GM12875 (cell line): ENCODE measurements at regions not wholly inside any gene's neighbourhood (a gene's known extent, or its start where the extent isn't known, plus 50 kb on each side); places are given as distances from the start of the nearest gene placed in this dataset.

Experiments used
- H3K4me3 ChIP-seq: one replicate; pipeline ENCODE4 v1.5.1; 2011; ENCODE audit warnings: low read depth, low read length, control low read depth
- TF ChIP-seq, protein P1 (sequence below): IDR thresholded peaks from 2 replicates; pipeline ENCODE4 v1.5.1; 2011; ENCODE audit warnings: low read depth, mild to moderate bottlenecking, control low read depth, inconsistent platforms, low read length, moderate library complexity, borderline replicate concordance; ENCODE audit not compliant: insufficient read depth

DNA sequence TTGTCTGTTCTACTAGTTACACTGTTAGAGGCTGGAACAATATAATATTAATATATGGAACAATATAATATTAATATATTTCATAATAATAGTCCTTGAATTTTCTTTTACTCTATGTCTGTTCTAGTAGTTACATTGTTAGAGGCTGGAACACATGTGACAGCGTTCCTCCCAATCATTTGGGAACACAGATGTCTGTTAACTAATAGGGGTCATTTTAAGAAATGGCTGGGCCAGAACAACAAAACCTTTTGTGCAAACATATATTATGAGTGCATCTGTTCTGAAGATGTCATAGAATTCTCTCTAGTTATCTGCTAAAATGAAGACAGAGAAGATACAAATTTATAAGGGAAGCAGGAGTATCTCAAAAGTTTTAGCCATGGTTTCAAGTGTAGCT is 114.0 kb upstream of the PDZRN3 start:
- H3K4me3 ChIP-seq = no peak overlapping the region
- TF ChIP-seq, protein P1, sequence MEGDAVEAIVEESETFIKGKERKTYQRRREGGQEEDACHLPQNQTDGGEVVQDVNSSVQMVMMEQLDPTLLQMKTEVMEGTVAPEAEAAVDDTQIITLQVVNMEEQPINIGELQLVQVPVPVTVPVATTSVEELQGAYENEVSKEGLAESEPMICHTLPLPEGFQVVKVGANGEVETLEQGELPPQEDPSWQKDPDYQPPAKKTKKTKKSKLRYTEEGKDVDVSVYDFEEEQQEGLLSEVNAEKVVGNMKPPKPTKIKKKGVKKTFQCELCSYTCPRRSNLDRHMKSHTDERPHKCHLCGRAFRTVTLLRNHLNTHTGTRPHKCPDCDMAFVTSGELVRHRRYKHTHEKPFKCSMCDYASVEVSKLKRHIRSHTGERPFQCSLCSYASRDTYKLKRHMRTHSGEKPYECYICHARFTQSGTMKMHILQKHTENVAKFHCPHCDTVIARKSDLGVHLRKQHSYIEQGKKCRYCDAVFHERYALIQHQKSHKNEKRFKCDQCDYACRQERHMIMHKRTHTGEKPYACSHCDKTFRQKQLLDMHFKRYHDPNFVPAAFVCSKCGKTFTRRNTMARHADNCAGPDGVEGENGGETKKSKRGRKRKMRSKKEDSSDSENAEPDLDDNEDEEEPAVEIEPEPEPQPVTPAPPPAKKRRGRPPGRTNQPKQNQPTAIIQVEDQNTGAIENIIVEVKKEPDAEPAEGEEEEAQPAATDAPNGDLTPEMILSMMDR = no peak

GRCh38 chr3:73734211-73735089 is 109.7 kb upstream of the PDZRN3 start:
- no peak overlapping the region for H3K4me3 ChIP-seq
- TF ChIP-seq, protein P1 = no peak

GRCh38 chr3:73733746-73734145 is 109.0 kb upstream of the PDZRN3 start:
- TF ChIP-seq, protein P1 = no peak
- no peak overlapping the region for H3K4me3 ChIP-seq

- H3K4me3 ChIP-seq = no peak overlapping the region
- TF ChIP-seq, protein P1 = no peak
Measured at GRCh38 chr3:73729969-73730440, 105.3 kb upstream of the PDZRN3 start.

DNA sequence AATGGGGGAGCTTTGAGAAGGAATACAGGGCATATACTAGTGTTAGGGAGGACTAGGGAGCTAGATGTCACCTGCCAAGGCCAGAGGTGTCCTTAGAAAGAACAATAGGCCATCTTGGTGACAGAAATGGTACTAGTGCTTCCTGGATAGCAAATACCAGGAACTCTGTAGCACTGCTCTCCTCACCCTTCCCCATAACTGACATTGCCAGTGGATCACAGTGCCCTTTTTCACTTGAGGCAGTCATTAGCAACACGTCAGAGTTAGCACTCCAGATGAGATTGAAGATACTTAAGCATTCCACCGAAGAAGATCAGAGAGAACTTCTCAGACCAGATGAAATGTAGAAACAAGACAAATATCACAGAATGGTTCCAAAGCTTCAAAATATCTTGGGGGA is 103.1 kb upstream of the PDZRN3 start:
- TF ChIP-seq, protein P1 = no peak
- H3K4me3 ChIP-seq = no peak overlapping the region

DNA sequence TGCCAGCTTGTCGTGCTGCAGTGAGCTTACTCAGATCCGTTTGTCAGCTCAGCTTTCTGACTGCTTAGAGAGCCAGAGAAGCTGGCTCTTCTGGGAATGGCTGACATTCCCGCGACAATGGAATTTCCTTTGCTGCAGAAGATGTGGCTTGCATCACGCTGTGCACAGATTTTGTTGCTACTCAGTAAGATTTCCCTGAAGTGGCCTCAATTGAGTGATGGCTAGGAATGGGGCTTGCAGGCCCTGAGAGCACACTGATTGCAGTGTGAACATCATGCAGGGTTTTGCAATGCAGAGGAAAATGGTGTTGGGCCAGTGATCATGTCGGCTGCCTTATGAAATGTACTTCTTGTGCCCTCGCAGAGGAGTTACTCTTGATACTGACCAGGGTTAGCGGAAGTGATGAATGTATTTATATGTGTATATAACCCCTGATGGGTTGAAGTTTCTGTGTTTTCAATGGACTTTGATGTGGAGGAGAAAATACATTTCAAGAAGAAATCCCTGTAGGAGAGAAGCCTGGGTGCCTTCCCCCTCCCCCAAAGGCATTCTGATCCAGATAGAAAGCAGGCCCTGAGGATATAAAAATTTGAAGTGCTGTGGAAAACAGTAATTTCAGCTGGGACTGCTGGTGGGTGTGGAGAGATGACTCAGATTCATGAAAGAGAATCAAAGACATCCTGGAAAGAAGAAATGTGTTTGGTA is 102.5 kb upstream of the PDZRN3 start:
- no peak overlapping the region for H3K4me3 ChIP-seq
- TF ChIP-seq, protein P1 = no peak
